GM18505 (cell line): ENCODE measurements at regions not wholly inside any gene's neighbourhood (a gene's known extent, or its start where the extent isn't known, plus 50 kb on each side); places are given as distances from the start of the nearest gene placed in this dataset.

Experiments used
- ATAC-seq: cut with Tn5 transposase; IDR thresholded peaks from one replicate; pipeline ENCODE4 v1.9.1; 2021; ENCODE audit not compliant: unreplicated experiment
- POLR2A ChIP-seq: IDR thresholded peaks from 4 replicates; pipeline ENCODE4 v1.6.1; 2011; ENCODE audit warnings: borderline replicate concordance; ENCODE audit not compliant: insufficient read depth, insufficient read length; ENCODE audit errors: extremely low read depth

- no peak for TF ChIP-seq POLR2A
- peak; percentile 55 for ATAC-seq
These were observed 66.3 kb upstream of the DGKK start for GRCh38 chrX:50536955-50537354.
